ENCODE measurements at regions not wholly inside any gene's neighbourhood (a gene's known extent, or its start where the extent isn't known, plus 50 kb on each side); places are given as distances from the start of the nearest gene placed in this dataset.

- WGBS, 3 donors: 85 to 95% (median 85%) methylated on average over 9 of the region's 9 CpGs
- TF ChIP-seq CTCF (IDR thresholded peaks at IDR 0.05): no peak
- Histone ChIP-seq H3K4me3 (no peak overlapping the region), H3K27me3 (ENCODE audit: insufficient read depth in 3 of 3, low read length in 2 of 3) (no peaks in the 10 kb centered on the region), H3K27ac (no peak overlapping the region), H3K9me3 (no peaks in the 10 kb centered on the region), H3K4me1 (peaks cover 18% of the 10 kb centered on the region), H3K36me3 (ENCODE audit: insufficient read depth in 1 of 2, low read depth in 1 of 2) (no peaks in the 10 kb centered on the region)
- DNase-seq: no peak
- ATAC-seq: no peak
- intact Hi-C loops (cut with DNase I): loop anchor here in 1 of 2 donors (5.0 kb wide), 1 partner anchor 62 kb away; no protein-coding TSS in a partner anchor
These were observed 138.2 kb upstream of the GAS1 start for GRCh38 chr9:87085521-87085920.

- intact Hi-C loops (cut with DNase I): loop anchor here in 1 of 2 donors (5.0 kb wide), 1 partner anchor 61 kb away; no protein-coding TSS in a partner anchor
- no peaks in the 10 kb centered on the region for H3K9me3 ChIP-seq
- no peak overlapping the region for H3K4me3 ChIP-seq
- WGBS, 3 donors: 49 to 67% (median 60%) methylated on average over 8 of the region's 8 CpGs
- H3K27me3 ChIP-seq (ENCODE audit: insufficient read depth in 3 of 3, low read length in 2 of 3): no peaks in the 10 kb centered on the region
- peak overlapping the region; percentile 54 for H3K27ac ChIP-seq
- TF ChIP-seq CTCF (IDR thresholded peaks at IDR 0.05): no peak
- H3K4me1 ChIP-seq: peaks cover 18% of the 10 kb centered on the region
- peak in 1 of 4 donors; percentile 34 for ATAC-seq
- no peaks in the 10 kb centered on the region for H3K36me3 ChIP-seq (ENCODE audit: insufficient read depth in 1 of 2, low read depth in 1 of 2)
- DNase-seq: no peak
These were observed 139.0 kb upstream of the GAS1 start for GRCh38 chr9:87086221-87086818.

- H3K9me3 ChIP-seq: no peaks in the 10 kb centered on the region
- no peak overlapping the region for H3K4me3 ChIP-seq
- H3K27ac ChIP-seq: no peak overlapping the region
- H3K27me3 ChIP-seq (ENCODE audit: insufficient read depth in 3 of 3, low read length in 2 of 3): no peaks in the 10 kb centered on the region
- intact Hi-C loops (cut with DNase I): loop anchor here in 1 of 2 donors (5.0 kb wide), 1 partner anchor 60 kb away; no protein-coding TSS in a partner anchor
- DNase-seq (peak in 1 of 2 donors; percentile 36), ATAC-seq (no peak)
- no peak for TF ChIP-seq CTCF (IDR thresholded peaks at IDR 0.05)
- H3K36me3 ChIP-seq (ENCODE audit: insufficient read depth in 1 of 2, low read depth in 1 of 2): no peaks in the 10 kb centered on the region
- peaks cover 18% of the 10 kb centered on the region for H3K4me1 ChIP-seq
These were observed 139.9 kb upstream of the GAS1 start for GRCh38 chr9:87087197-87087596.

GRCh38 chr9:87088192-87088591, 140.9 kb upstream of the GAS1 start:
- no peaks in the 10 kb centered on the region for H3K36me3 ChIP-seq (ENCODE audit: insufficient read depth in 1 of 2, low read depth in 1 of 2)
- no peaks in the 10 kb centered on the region for H3K27me3 ChIP-seq (ENCODE audit: insufficient read depth in 3 of 3, low read length in 2 of 3)
- H3K27ac ChIP-seq: peak overlapping the region; percentile 27
- H3K4me1 ChIP-seq: peaks cover 18% of the 10 kb centered on the region
- intact Hi-C loops (cut with DNase I): loop anchor here in 1 of 2 donors (5.0 kb wide), 1 partner anchor 59 kb away; no protein-coding TSS in a partner anchor
- no peak overlapping the region for H3K4me3 ChIP-seq
- H3K9me3 ChIP-seq: no peaks in the 10 kb centered on the region
- no peak for TF ChIP-seq CTCF (IDR thresholded peaks at IDR 0.05)
- peak; percentile 80 to 93 (median 88) for ATAC-seq
- no peak for DNase-seq
- 28 to 48% (median 32%) methylated on average over 1 of the region's 1 CpG for WGBS, 3 donors

All from psoas muscle (tissue), 7 donors.